Muscle of back (tissue), 3 donors: ENCODE measurements at regions not wholly inside any gene's neighbourhood (a gene's known extent, or its start where the extent isn't known, plus 50 kb on each side); places are given as distances from the start of the nearest gene placed in this dataset.

Experiments
- DNase-seq, 3 donors: peaks; one replicate each; pipeline versions ENCODE4 v3.0.0 to v3.0.0-alpha.2; 2013

DNA sequence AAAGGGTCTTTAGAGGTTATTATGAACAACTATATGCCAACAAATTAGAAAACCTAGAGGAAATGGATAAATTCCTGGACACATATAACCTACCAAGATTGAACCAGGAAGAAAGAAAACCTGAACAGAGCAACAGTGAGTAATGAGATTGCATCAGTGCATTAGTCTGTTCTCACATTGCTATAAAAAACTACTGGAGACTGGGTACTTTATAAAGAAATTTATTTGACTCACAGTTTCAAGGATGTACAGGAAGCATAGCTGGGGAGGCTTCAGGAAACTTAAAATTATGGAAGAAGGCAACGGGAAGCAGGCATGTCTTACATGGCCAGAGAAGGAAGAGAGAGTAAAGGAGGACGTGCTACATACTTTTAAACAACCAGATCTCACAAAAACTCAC is 70.8 kb upstream of the GNAZ start:
- no peak for DNase-seq

DNA sequence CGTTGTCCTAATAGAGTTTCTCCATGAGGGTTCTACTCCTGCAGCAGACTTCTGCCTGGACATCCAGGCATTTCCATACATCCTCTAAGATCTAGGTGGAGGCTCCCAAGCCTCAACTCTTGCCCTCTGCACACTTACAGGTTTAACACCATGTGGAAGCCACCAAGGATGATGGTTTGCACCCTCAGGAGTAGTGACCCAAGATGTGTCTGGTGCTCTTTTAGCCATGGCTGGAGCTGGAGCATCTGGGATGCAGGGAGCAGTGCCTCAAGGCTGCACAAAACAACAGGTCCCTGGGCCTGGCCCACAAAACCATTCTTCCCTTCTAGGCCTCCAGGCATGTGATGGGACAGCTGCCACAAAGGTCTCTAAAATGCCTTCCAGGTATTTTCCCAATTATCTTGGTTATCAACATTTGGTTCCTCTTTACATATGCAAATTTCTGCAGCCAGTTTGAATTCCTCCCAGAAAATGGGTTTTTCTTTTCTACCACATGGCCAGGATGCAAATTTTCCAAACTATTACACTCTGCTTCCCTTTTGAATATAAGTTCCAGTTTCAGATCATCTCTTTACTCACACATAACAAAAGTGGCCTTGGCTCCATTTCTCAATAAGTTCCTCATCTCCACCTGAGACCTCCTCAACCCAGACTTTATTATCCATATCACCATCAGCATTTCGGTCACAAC is 69.5 kb upstream of the GNAZ start:
- no peak for DNase-seq

DNA sequence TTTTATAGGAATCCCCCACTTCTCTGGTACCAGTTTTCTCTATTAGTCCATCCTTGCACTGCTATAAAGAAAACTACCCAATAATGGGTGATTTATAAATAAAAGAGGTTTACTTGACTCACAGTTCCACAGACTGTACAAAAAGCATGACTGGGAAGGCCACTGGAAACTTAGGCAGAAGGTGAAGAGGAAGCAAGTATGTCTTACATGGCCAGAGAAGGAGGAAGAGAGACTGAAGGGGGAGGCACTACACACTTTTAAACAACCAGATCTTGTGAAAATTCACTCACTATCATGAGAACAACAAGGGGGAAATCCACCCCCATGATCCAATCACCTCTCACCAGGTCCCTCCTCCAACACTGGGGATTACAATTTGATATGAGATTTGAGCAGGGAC is 68.9 kb upstream of the GNAZ start:
- DNase-seq: no peak

DNA sequence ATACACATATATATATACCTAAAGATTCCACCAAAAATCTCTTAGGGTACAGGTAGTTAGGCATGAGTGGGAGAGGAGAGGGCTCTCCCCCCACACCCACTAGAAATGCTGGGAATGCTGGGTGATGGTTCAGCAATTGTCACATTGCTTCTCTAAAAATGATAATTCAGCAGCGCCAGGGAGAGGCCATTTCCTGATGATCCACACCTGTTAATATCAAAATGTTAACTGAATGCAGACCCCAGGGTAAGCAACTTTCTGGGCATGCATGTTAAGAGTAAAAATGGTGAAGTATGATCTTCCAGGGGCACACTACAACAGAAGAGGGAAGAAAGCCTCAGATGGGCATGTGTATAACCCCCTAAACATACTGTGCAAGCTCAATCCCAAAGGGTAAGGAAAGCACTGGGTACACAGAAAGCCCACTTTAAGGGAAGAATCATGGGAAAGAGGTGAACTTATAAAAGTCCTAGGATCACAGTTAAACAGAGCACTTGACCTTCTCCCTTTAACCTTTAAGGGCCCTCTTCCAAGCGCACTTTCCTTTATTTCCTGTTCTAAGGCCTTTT is 67.6 kb upstream of the GNAZ start:
- no peak for DNase-seq

DNA sequence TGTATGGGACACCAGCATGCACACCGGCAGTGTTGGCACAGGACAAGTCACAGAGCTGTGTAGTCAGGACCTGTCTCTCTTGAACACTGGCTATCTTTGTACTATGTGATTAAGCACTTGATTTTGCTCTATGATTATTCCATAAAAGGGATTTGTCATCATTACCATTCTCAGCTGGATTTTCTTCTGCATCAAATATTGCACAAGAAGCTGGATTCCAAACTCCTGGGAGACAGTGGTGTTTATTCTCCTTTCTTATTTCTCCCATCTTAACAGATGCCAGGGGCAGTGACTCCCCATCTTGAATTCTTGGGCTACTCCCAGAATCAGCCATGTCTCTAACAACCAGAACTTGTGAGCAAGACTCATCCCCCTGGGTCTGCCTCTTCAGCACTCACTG is 62.5 kb upstream of the GNAZ start:
- no peak for DNase-seq

DNA sequence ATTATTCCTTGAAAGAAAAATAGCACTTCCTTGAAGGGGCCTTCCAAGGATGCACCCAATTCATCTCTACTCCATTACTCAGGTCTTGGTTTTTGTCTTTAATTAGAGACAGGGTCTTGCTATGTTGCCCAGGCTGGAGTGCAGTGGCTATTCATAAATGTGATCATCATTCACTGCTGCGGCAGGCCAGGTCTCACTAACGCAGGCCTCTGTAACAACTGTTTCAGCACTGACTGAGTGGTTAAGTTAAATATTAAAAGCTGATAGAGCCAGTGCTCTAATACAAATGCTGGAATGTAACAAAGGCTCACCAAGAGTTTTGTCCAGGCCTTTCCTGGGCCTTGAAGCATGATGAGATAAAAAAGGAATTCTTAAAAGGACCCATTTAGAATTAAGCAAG is 61.4 kb upstream of the GNAZ start:
- no peak for DNase-seq
